Adrenal gland (tissue), 5 donors: ENCODE measurements at regions not wholly inside any gene's neighbourhood (a gene's known extent, or its start where the extent isn't known, plus 50 kb on each side); places are given as distances from the start of the nearest gene placed in this dataset.

ENCODE experiments used
- POLR2A ChIP-seq, 2 donors: fragments of 450-650 bp; IDR thresholded peaks; one replicate each; pipeline ENCODE4 v1.6.1; 2017; ENCODE audit warnings: antibody characterized with exemption in 2 of 2, mild to moderate bottlenecking in 2 of 2, moderate library complexity in 1 of 2
- TF ChIP-seq, protein P1 (sequence below), 6 experiments: fragments of 450-650 bp in 4 of 6; fragments of 200-600 bp in 2 of 6; sonication (generic) in 1 of 6; IDR thresholded peaks; 1 replicate in 5 of 6; 2 replicates in 1 of 6; pipeline versions ENCODE4 v1.5.1 to v1.8.0; 2016 to 2021; ENCODE audit warnings: antibody characterized with exemption in 6 of 6, mild to moderate bottlenecking in 2 of 6, moderate library complexity in 1 of 6
- donor health status: DM: no; HTN: no; CAD: no.

GRCh38 chrX:88613338-88613737 lies 133.7 kb upstream of the CPXCR1 start:
- TF ChIP-seq, protein P1, sequence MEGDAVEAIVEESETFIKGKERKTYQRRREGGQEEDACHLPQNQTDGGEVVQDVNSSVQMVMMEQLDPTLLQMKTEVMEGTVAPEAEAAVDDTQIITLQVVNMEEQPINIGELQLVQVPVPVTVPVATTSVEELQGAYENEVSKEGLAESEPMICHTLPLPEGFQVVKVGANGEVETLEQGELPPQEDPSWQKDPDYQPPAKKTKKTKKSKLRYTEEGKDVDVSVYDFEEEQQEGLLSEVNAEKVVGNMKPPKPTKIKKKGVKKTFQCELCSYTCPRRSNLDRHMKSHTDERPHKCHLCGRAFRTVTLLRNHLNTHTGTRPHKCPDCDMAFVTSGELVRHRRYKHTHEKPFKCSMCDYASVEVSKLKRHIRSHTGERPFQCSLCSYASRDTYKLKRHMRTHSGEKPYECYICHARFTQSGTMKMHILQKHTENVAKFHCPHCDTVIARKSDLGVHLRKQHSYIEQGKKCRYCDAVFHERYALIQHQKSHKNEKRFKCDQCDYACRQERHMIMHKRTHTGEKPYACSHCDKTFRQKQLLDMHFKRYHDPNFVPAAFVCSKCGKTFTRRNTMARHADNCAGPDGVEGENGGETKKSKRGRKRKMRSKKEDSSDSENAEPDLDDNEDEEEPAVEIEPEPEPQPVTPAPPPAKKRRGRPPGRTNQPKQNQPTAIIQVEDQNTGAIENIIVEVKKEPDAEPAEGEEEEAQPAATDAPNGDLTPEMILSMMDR (IDR thresholded peaks at IDR 0.05) = peak in 4 of 6 experiments; percentile 23 to 59 (median 44)
- TF ChIP-seq POLR2A (IDR thresholded peaks at IDR 0.05) = no peak
